ENCODE measurements at regions not wholly inside any gene's neighbourhood (a gene's known extent, or its start where the extent isn't known, plus 50 kb on each side); places are given as distances from the start of the nearest gene placed in this dataset.

DNA sequence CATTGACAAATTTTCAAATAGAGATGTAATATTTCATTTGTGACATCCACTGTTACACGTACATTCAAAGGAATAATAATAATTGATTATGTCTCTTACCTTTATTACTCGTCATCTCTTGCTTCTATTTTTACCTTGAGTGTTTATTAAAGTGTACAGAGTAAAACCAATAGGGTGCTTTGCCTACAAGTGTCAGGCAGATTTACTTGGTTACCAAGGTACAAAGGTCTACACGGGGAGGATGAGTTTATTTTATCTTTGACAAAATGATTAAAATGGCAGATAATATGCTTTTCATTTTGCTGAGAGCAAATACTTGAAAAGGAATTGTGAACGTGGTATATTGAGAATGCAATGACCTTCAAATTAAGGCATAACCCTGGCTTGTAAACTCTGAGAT is 137.8 kb upstream of the SOX5 start:
- TF ChIP-seq TARDBP (IDR thresholded peaks at IDR 0.05) (no peak), FOXM1 (IDR thresholded peaks at IDR 0.05; ENCODE audit: borderline replicate concordance) (no peak), NFRKB (IDR thresholded peaks at IDR 0.05) (no peak), SUZ12 (IDR thresholded peaks at IDR 0.05) (no peak), ELF4 (IDR thresholded peaks at IDR 0.05) (no peak), FOXA1 (IDR thresholded peaks at IDR 0.05) (no peak)
- TF ChIP-seq, protein P1, sequence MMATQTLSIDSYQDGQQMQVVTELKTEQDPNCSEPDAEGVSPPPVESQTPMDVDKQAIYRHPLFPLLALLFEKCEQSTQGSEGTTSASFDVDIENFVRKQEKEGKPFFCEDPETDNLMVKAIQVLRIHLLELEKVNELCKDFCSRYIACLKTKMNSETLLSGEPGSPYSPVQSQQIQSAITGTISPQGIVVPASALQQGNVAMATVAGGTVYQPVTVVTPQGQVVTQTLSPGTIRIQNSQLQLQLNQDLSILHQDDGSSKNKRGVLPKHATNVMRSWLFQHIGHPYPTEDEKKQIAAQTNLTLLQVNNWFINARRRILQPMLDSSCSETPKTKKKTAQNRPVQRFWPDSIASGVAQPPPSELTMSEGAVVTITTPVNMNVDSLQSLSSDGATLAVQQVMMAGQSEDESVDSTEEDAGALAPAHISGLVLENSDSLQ (IDR thresholded peaks at IDR 0.05) = no peak
